ENCODE measurements at regions not wholly inside any gene's neighbourhood (a gene's known extent, or its start where the extent isn't known, plus 50 kb on each side); places are given as distances from the start of the nearest gene placed in this dataset.
"Not testable (repeated sequence)": the region's sequence is repeated elsewhere in the genome, so short reads cannot be mapped to it uniquely, and the experiment has no call there.

GRCh38 chr13:75175575-75175974, 306.4 kb downstream of the TBC1D4 start:
- DNase-seq: no peak

DNA sequence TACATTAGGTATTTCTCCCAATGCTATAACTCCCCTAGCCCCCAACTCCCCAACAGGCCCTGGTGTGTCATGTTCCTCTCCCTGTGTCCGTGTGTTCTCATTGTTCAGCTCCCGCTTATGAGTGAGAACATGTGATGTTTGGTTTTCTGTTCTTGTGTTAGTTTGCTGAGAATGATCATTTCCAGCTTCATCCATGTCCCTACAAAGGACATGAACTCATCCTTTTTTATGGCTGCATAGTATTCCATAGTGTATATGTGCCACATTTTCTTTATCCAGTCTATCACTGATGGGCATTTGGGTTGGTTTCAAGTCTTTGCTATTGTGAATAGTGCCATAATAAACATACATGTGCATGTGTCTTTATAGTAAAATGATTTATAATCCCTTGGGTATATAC, 306.9 kb downstream of the TBC1D4 start:
- DNase-seq: not testable (repeated sequence)

GRCh38 chr13:75174481-75174880, 307.5 kb downstream of the TBC1D4 start:
- DNase-seq: no peak

DNA sequence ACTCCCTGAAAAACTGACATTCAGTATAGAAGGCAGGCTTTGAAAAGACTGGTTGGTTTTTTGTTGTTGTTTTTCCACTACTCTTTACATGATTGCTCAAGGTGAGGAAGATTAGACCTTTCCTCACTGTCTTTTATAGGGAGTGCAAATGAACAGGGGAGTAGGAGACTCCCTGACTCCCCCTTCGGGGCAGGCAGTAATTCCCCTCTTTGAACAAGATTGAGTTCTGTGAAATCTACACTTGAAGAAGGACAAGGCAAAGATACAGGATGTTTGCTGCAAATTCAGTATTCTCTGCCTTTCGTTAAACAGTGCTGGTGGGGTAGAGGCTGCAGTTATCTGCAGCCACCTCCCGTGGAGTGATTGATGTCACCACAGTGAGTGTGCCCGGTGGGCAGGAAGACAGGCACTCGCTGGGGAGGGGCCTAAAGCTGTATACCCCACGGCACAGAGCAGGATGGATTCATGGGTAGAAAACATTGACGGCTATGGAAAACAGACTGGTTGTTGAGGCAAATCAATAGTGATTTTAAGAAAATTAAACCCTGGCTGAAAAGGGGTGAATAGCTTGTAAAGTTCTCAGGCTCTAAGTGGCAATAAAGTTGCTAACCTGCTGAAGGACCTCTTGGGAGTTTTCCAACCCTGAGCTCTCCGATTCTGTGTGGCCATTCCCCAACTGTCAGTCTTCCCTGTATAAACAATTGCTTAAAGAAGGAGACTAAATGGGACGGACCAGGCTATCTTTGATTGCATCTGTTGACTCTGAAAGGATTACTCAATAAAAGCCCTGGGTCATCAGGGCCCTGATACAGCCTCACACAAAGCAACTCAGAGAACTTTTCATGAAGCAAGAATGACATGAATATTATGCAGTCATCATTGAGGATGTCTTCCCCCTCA, 308.3 kb downstream of the TBC1D4 start:
- DNase-seq: no peak

DNA sequence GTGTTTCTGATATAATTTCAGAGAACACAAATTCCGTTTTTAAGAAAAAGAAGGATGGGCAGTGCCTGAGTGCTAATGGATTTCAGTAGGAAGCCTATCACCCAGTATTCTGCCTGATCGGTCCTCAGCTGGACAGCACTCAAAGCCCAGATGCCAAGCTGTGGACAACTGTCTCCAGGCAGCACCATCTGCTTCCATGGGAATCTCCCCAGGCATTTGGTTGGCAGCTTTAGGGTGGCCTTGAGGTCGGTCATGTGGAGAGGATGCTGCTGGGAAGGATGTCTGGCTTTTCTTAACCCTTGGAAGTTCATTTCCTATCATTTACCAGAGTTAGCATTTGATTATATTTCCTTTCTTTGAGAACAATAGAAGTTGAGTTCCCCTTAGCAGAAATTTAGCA, 311.7 kb downstream of the TBC1D4 start:
- DNase-seq: no peak

DNA sequence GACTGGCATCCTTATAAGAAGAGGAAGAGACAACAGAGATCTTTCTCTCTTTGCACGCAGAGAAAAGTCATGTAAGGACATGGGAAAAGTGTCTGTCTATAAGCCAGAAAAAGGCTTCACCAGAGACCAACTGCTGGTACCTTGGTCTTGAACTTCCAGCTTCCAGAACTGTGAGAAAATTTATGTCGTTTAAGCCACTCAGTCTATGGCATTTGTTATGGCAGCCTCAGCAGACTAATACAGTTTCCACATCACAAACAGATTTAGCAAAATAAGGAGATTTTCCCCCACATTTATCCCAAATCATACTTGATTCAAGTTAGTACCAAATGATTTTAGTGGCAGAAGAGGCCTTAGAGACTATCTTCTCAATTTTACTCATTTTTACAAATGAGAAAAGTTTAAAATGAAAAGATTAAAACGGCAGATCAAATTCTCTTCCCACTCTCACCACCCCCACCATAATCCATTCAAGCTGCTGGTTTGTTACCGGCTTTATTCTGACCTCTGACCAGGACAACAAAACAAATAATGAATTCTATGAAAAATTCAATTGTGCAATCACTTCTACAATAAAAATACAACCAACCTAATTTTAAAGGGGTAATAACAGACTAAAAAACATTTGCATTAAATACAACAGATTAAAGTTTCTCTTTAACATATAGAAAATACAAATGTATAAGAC, 316.3 kb downstream of the TBC1D4 start:
- no peak for DNase-seq

DNA sequence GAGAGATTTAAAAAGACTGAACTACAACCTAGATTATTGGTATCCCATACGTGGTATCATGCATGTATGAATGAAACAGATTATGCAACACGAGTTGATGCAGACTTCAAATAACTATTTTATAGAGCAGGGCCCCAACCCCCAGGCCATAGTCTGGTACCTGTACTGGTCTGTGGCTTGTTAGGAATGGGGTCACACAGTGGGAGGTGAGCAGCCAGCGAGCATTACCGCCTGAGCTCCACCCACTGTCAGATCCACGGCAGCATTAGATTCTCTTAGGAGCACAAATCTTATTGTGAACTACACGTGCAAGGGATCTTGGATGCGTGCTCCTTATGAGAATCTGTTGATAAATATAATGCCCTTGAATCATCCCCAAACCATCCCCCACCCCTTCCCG, 320.2 kb downstream of the TBC1D4 start:
- no peak for DNase-seq

- DNase-seq: no peak
Measured at GRCh38 chr13:75160984-75161383, 321.0 kb downstream of the TBC1D4 start.

DNA sequence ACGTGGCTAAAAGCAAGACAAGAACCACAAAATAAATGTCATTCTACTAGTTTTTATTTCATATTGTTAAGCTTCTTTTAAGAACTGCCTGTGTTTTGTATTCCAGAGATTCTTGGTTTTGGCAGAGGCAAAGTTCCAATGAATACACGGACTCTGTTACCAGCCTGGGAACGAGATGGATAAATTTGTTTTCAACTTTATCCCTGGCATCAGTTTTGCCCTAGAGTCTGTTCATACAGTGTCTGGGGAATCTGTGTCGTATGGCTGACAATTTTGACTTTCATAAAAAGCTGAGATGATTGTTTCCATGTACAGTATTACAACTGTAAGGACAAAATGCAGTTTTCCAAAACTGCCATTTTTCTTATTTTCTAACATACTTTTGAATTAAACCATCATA, 327.6 kb downstream of the TBC1D4 start:
- no peak for DNase-seq

- no peak for DNase-seq
Measured at GRCh38 chr13:75153834-75154233, 328.1 kb downstream of the TBC1D4 start.

- no peak for DNase-seq
Measured at GRCh38 chr13:75153386-75153785, 328.6 kb downstream of the TBC1D4 start.

GRCh38 chr13:75151081-75151643, 330.8 kb downstream of the TBC1D4 start:
- no peak for DNase-seq

GRCh38 chr13:75149776-75150175, 332.2 kb downstream of the TBC1D4 start:
- no peak for DNase-seq

DNA sequence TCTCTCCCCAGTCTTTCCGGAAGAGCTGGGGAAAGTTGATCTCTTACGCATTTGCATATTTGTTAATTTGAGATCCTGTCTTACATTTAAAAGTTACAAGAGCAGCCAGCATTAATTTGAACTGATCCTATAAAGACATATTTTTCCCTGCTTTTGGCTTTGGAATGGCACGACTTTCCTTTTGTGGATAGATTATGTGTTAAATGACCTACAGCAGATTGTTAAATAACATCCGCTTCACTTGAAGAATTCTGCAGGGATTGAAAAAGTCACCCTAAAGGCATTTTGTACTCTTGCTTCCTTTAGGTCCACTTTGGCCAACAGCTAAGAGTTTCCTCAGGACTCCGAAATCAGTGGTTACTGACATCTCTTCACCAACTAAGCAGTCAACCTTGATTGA, 334.0 kb downstream of the TBC1D4 start:
- DNase-seq: no peak

DNA sequence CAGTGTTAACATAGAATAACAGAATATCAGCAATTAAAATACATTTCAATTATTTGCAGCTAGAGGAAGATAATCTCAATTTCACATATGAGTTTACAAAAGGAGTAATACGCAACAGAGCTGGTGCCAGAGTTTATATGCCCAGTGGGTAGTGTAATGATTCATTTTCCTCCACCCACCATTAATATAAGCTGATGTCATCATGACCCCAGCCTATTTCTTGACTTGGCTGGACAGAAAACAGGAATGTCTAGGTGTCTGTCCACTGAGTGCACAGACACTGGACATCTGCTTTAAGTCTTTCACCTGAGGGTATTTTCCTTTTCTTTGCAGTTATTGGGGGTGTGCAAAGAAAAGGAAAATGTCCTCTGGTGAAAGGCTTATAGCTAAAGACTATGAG, 335.5 kb downstream of the TBC1D4 start:
- DNase-seq: no peak

DNA sequence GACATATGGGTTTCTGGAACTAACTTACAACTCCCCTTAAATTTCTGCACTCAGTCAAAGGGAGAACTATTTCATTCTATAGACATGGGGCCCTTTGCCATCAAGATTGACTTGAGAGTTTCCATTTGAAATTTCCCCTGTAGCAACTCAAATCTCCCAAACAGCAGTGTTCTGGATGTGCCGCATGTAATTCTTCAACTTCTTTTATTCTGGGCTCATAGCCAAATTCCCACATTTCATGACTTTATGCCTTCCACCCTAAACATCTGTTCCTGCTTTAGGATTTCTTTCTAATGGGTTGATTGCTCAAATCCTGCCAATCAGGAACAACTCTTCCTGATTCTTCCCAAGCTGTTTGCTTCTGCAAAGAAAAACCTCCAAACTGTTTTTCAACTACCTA, 336.0 kb downstream of the TBC1D4 start:
- no peak for DNase-seq

DNA sequence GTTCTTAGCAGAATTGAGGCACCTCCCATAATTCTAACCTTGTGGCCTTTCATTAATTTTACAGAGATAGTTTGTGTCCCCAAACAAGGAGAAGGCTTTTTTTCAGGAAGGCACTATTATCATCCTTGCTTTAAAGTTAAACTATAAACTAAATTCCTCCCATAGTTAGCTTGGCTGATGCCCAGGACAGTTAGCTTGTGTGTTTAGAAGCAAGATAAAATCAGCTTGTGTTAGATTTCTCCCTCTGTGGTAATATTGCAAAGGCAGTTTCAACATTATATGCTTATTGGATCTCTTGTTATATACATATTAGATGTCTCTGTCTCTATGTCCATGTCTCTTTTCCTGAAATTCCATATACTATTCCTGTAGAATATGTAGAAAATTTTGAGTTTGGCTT, 342.7 kb downstream of the TBC1D4 start:
- DNase-seq: no peak

DNA sequence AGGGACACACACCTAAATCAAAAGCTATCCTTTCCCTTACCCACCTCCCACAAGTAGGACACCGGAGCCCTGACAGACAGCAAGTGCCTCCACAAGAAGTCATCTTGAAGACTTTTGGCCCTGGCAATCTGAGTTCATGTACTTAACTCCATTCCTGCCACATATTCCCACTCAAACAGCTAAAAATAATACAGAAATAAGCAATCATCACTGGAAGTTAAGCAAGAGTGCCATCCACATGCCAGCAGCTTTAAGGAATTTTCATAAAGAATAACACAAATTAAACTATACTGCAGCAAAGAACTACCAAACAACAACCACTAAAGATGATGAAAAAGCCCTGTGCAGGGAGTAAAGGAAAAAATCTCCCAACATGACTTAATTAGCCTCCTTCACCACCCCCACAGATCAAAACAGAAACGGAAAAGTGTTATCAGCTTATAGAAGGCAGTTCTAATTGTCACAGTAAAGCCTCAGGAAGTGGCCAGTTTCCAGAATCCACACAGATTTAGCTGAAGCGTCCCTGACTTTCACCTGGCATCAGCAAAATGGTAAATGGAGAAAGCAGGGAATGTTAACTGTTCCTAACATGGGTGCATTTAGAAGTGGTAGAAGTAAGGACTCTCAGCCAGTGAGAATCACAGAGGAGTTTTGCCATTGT, 343.9 kb downstream of the TBC1D4 start:
- no peak for DNase-seq

DNA sequence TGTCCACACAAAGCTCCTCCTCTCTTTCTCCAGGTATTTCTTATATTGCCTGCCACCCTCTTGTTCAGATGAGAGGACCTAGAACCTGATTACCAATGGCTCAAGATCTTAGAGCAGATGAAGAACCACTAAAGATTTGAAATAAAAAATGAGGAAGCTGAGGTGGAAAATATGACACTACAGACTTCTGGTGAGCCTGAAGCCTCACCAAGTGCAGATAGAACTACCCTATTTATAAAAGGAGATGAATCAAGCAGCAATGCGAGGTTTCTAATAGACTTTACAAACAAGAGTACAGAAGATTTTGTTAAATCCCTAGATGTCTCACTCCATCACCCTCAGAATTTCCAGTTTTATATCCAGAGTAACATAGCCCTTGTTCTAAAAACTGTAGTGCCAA, 345.8 kb downstream of the TBC1D4 start:
- no peak for DNase-seq

DNA sequence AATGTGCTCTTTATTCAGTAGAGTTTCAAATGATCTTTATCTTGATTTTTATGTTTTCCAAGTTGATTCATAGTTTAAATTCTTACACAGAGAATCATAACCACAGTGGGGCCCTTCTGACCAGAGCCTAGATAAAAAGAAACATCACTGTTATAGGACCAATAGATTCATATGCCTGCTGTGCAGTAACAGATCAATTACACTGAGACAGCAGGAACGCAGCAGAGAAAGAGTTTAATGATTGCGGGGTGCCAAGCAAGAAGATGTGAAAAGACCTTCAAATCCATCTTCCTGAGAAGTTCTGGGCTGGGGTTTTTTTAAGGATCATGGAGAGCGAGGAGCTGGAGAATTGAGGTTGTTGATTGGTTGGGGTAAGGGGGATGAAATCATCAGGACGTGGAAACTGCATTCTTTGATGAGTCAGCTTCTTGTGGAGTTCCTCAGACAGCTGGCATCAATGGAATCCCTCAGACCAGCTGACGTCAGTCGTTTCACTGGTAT, 346.6 kb downstream of the TBC1D4 start:
- no peak for DNase-seq

DNA sequence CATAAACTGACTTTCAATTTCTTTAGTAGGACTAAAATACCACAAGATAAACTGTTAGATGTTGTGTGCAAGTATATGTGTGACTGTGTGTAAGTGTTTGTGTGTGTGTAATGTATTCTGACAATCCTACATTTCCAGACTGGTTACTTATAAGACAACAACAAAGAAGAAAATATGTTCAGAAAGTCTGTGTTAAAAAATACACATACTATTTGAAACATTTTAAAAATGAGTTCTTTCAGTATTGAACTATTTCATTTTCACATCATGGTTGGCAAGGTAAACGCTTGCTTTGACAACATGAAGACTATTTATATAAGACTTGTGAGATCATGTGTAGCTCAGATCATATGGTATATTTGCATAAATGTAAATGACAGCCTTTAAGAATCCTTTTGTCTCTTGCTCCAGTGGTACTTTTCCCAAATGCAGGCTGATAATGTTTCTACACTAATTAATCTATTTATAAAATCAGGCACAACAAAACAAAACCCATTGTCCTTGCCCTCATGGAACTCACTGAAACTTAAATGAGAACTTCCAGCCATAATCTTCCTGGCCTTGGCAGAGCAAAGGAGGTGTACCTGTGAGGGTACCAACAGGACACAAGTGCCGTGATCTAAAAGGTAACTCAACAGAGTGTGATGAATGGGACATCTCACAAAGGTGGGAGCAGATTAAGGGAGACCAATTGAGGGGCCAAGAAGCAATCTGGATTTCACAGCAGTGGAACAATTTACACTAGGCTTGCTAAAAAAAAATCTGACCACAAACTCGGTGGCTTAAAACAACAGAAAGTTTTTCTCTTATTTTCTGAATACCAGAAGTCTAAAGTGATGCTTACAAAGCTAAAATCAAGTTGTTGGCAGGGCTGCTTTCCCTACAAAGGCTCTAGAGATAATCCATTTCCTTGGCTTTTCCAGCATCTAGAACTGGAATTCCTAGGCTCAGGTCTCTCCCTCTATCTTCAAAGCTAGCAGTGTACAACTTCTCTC, 349.0 kb downstream of the TBC1D4 start:
- no peak for DNase-seq

GRCh38 chr13:75129331-75129730, 352.6 kb downstream of the TBC1D4 start:
- DNase-seq: no peak

Measured in RPMI8226 (cell line).